ENCODE measurements at regions not wholly inside any gene's neighbourhood (a gene's known extent, or its start where the extent isn't known, plus 50 kb on each side); places are given as distances from the start of the nearest gene placed in this dataset.

DNA sequence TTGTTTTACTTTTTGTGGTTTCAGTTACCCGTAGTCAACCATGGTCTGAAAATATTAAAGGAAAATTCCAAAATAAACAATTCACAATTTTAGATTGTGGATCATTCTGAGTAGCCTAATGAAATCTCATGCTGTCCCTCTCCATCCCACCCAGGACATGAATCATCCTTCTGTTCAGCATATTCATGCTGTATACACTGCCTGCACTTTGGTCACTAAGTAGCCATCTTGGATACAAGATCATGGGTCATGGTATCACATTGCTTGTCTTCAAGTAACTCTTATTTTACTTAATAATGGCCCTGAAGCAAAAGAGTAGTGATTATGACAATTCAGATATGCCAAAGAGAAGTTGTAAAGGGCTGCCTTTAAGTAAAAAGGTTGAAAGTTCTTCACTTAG is 536.5 kb upstream of the ACO1 start:
- H3K23ac ChIP-seq (ENCODE audit: low read length in 2 of 2), result no peak overlapping the region
- no peak overlapping the region for H3K27ac ChIP-seq (ENCODE audit: low read length, poor library complexity, severe bottlenecking)
- H3K36me3 ChIP-seq (ENCODE audit: control insufficient read depth in 1 of 2, insufficient read depth in 2 of 2, low read depth in 1 of 2, low read length in 2 of 2), result no peaks in the 10 kb centered on the region
- H3K9ac ChIP-seq (ENCODE audit: low read length), result no peak overlapping the region
- H3K79me1 ChIP-seq (replicated peaks; ENCODE audit: low read length, poor library complexity, severe bottlenecking), result no peaks in the 10 kb centered on the region
- no peak overlapping the region for H2BK12ac ChIP-seq (ENCODE audit: low read length in 2 of 2)
- H3K4me1 ChIP-seq (ENCODE audit: control insufficient read depth, insufficient read depth, low read depth, low read length), result no peaks in the 10 kb centered on the region
- H4K8ac ChIP-seq (ENCODE audit: low read length), result no peak overlapping the region
- H3K4me2 ChIP-seq (ENCODE audit: low read length, poor library complexity, severe bottlenecking), result no peak overlapping the region
- H3K14ac ChIP-seq (ENCODE audit: low read length in 2 of 2), result no peak overlapping the region
- H3K18ac ChIP-seq (ENCODE audit: low read depth in 1 of 2, low read length in 2 of 2), result no peak overlapping the region
- no peak overlapping the region for H4K91ac ChIP-seq (ENCODE audit: low read length)
- no peak overlapping the region for H2BK15ac ChIP-seq (ENCODE audit: low read depth, poor library complexity, severe bottlenecking)
- no peaks in the 10 kb centered on the region for H3K27me3 ChIP-seq (ENCODE audit: control insufficient read depth in 1 of 2, insufficient read depth in 1 of 2, low read length in 2 of 2)
- no peak for DNase-seq
- no peak overlapping the region for H3K4ac ChIP-seq (ENCODE audit: low read depth in 1 of 2, low read length in 2 of 2)
- H3K9me3 ChIP-seq (ENCODE audit: control insufficient read depth, low read length), result no peaks in the 10 kb centered on the region
- H2AFZ ChIP-seq (ENCODE audit: low read depth, low read length), result no peak overlapping the region
- no peak overlapping the region for H2BK5ac ChIP-seq (ENCODE audit: low read depth, low read length, poor library complexity, severe bottlenecking)
- H2BK120ac ChIP-seq (ENCODE audit: low read depth, low read length), result no peak overlapping the region
- no CpG with 5 or more reads among the region's 1 CpG for WGBS
- H2AK5ac ChIP-seq (ENCODE audit: low read length, severe bottlenecking), result no peak overlapping the region
- H3K4me3 ChIP-seq (ENCODE audit: insufficient read depth in 1 of 2, low read depth in 1 of 2, low read length in 2 of 2), result no peak overlapping the region

- DNase-seq, result no peak
- Histone ChIP-seq H3K36me3 (ENCODE audit: control insufficient read depth in 1 of 2, insufficient read depth in 2 of 2, low read depth in 1 of 2, low read length in 2 of 2) (no peaks in the 10 kb centered on the region), H3K79me1 (replicated peaks; ENCODE audit: low read length, poor library complexity, severe bottlenecking) (no peaks in the 10 kb centered on the region), H3K4me1 (ENCODE audit: control insufficient read depth, insufficient read depth, low read depth, low read length) (no peaks in the 10 kb centered on the region), H4K91ac (ENCODE audit: low read length) (no peak overlapping the region), H3K23ac (ENCODE audit: low read length in 2 of 2) (no peak overlapping the region), H2AFZ (ENCODE audit: low read depth, low read length) (no peak overlapping the region), H2BK120ac (ENCODE audit: low read depth, low read length) (no peak overlapping the region), H2BK5ac (ENCODE audit: low read depth, low read length, poor library complexity, severe bottlenecking) (no peak overlapping the region), H3K9ac (ENCODE audit: low read length) (no peak overlapping the region), H3K14ac (ENCODE audit: low read length in 2 of 2) (no peak overlapping the region), H3K4me2 (ENCODE audit: low read length, poor library complexity, severe bottlenecking) (no peak overlapping the region), H2BK15ac (ENCODE audit: low read depth, poor library complexity, severe bottlenecking) (no peak overlapping the region), H3K27me3 (ENCODE audit: control insufficient read depth in 1 of 2, insufficient read depth in 1 of 2, low read length in 2 of 2) (no peaks in the 10 kb centered on the region), H2BK12ac (ENCODE audit: low read length in 2 of 2) (no peak overlapping the region), H2AK5ac (ENCODE audit: low read length, severe bottlenecking) (no peak overlapping the region), H3K4ac (ENCODE audit: low read depth in 1 of 2, low read length in 2 of 2) (no peak overlapping the region), H3K4me3 (ENCODE audit: insufficient read depth in 1 of 2, low read depth in 1 of 2, low read length in 2 of 2) (no peak overlapping the region), H4K8ac (ENCODE audit: low read length) (no peak overlapping the region), H3K27ac (ENCODE audit: low read length, poor library complexity, severe bottlenecking) (no peak overlapping the region), H3K9me3 (ENCODE audit: control insufficient read depth, low read length) (no peaks in the 10 kb centered on the region), H3K18ac (ENCODE audit: low read depth in 1 of 2, low read length in 2 of 2) (no peak overlapping the region)
- WGBS, result 82% methylated on average over 17 of the region's 19 CpGs
Observed at GRCh38 chr9:31848505-31849285, 535.7 kb upstream of the ACO1 start.

DNA sequence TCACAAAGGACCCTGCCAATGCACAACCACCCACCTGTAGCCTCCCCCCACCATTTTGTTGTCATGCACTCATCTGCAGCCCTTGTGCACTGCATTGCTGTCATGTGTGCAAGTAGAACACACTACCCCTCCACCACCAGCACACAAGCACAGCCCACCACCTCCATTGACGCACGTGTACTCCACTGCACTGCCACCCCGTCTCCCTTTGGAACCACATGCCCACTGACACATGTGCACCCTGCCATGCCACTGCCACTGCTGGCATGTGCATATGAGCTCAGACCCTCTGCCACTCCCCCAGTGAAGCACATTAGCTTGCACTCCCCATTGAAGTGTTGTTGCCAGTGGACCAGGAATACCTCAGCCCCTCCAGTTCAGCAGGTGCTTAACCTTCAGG is 530.3 kb upstream of the ACO1 start:
- no peak overlapping the region for H3K18ac ChIP-seq (ENCODE audit: low read depth in 1 of 2, low read length in 2 of 2)
- H3K27me3 ChIP-seq (ENCODE audit: control insufficient read depth in 1 of 2, insufficient read depth in 1 of 2, low read length in 2 of 2), result no peaks in the 10 kb centered on the region
- H2BK120ac ChIP-seq (ENCODE audit: low read depth, low read length), result no peak overlapping the region
- H3K4ac ChIP-seq (ENCODE audit: low read depth in 1 of 2, low read length in 2 of 2), result no peak overlapping the region
- H3K14ac ChIP-seq (ENCODE audit: low read length in 2 of 2), result no peak overlapping the region
- H3K4me3 ChIP-seq (ENCODE audit: insufficient read depth in 1 of 2, low read depth in 1 of 2, low read length in 2 of 2), result no peak overlapping the region
- WGBS, result 82% methylated on average over 3 of the region's 3 CpGs
- H2BK12ac ChIP-seq (ENCODE audit: low read length in 2 of 2), result no peak overlapping the region
- H4K8ac ChIP-seq (ENCODE audit: low read length), result no peak overlapping the region
- H2BK15ac ChIP-seq (ENCODE audit: low read depth, poor library complexity, severe bottlenecking), result no peak overlapping the region
- H3K4me2 ChIP-seq (ENCODE audit: low read length, poor library complexity, severe bottlenecking), result no peak overlapping the region
- no peak overlapping the region for H3K27ac ChIP-seq (ENCODE audit: low read length, poor library complexity, severe bottlenecking)
- no peaks in the 10 kb centered on the region for H3K36me3 ChIP-seq (ENCODE audit: control insufficient read depth in 1 of 2, insufficient read depth in 2 of 2, low read depth in 1 of 2, low read length in 2 of 2)
- no peak overlapping the region for H3K23ac ChIP-seq (ENCODE audit: low read length in 2 of 2)
- DNase-seq, result no peak
- no peak overlapping the region for H4K91ac ChIP-seq (ENCODE audit: low read length)
- no peaks in the 10 kb centered on the region for H3K4me1 ChIP-seq (ENCODE audit: control insufficient read depth, insufficient read depth, low read depth, low read length)
- no peak overlapping the region for H3K9ac ChIP-seq (ENCODE audit: low read length)
- H2BK5ac ChIP-seq (ENCODE audit: low read depth, low read length, poor library complexity, severe bottlenecking), result no peak overlapping the region
- H2AK5ac ChIP-seq (ENCODE audit: low read length, severe bottlenecking), result no peak overlapping the region
- H2AFZ ChIP-seq (ENCODE audit: low read depth, low read length), result no peak overlapping the region
- peaks cover 5% of the 10 kb centered on the region for H3K9me3 ChIP-seq (ENCODE audit: control insufficient read depth, low read length)
- no peaks in the 10 kb centered on the region for H3K79me1 ChIP-seq (replicated peaks; ENCODE audit: low read length, poor library complexity, severe bottlenecking)

DNA sequence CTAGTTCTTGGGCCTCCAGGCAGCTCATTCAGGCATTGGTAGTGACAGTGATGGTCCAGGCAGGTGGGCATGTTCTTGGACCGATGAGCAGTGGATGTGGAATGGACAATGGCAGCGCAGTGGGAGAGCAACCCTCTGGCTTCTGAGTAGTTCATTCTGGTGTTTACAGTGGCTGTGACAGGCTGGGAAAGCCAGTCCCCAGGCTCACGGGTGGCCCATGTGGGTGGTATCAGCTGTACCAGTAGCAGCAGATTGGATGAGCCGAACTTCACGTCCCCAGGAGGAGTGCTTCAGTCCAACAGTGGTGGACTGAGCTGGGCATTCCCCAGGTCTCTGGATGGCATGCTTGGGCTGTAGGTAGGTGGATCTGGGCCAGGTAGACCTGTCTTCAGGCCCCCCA is 515.6 kb upstream of the ACO1 start:
- Histone ChIP-seq H2BK120ac (ENCODE audit: low read depth, low read length) (no peak overlapping the region), H3K23ac (ENCODE audit: low read length in 2 of 2) (no peak overlapping the region), H3K14ac (ENCODE audit: low read length in 2 of 2) (no peak overlapping the region), H3K27me3 (ENCODE audit: control insufficient read depth in 1 of 2, insufficient read depth in 1 of 2, low read length in 2 of 2) (no peaks in the 10 kb centered on the region), H3K4me2 (ENCODE audit: low read length, poor library complexity, severe bottlenecking) (no peak overlapping the region), H3K79me1 (replicated peaks; ENCODE audit: low read length, poor library complexity, severe bottlenecking) (no peaks in the 10 kb centered on the region), H3K9me3 (ENCODE audit: control insufficient read depth, low read length) (peaks cover 5% of the 10 kb centered on the region), H4K91ac (ENCODE audit: low read length) (no peak overlapping the region), H3K36me3 (ENCODE audit: control insufficient read depth in 1 of 2, insufficient read depth in 2 of 2, low read depth in 1 of 2, low read length in 2 of 2) (no peaks in the 10 kb centered on the region), H2AK5ac (ENCODE audit: low read length, severe bottlenecking) (no peak overlapping the region), H3K18ac (ENCODE audit: low read depth in 1 of 2, low read length in 2 of 2) (no peak overlapping the region), H2BK5ac (ENCODE audit: low read depth, low read length, poor library complexity, severe bottlenecking) (no peak overlapping the region), H3K4ac (ENCODE audit: low read depth in 1 of 2, low read length in 2 of 2) (no peak overlapping the region), H2AFZ (ENCODE audit: low read depth, low read length) (no peak overlapping the region), H3K27ac (ENCODE audit: low read length, poor library complexity, severe bottlenecking) (no peak overlapping the region), H3K4me3 (ENCODE audit: insufficient read depth in 1 of 2, low read depth in 1 of 2, low read length in 2 of 2) (no peak overlapping the region), H2BK12ac (ENCODE audit: low read length in 2 of 2) (no peak overlapping the region), H3K4me1 (ENCODE audit: control insufficient read depth, insufficient read depth, low read depth, low read length) (no peaks in the 10 kb centered on the region), H4K8ac (ENCODE audit: low read length) (no peak overlapping the region), H3K9ac (ENCODE audit: low read length) (no peak overlapping the region), H2BK15ac (ENCODE audit: low read depth, poor library complexity, severe bottlenecking) (no peak overlapping the region)
- DNase-seq, result no peak
- WGBS, result 81% methylated on average over 5 of the region's 5 CpGs
